A673 (cell line): ENCODE measurements at regions not wholly inside any gene's neighbourhood (a gene's known extent, or its start where the extent isn't known, plus 50 kb on each side); places are given as distances from the start of the nearest gene placed in this dataset.

Source experiments
- BruUV-seq: library from RNA; stranded (reverse); fragments of 400-500 nt; replicated peaks from 2 replicates; lab custom pipeline; 2021; lab: Mats Ljungman, UMichigan
- CTCF ChIA-PET: fragments of 300-600 bp; sonication (Branson Sonifier 250); formaldehyde crosslinking; loops from one replicate; lab custom pipeline; 2022; ENCODE audit warnings: antibody characterized with exemption; lab: Charles Lee
- POLR2A ChIA-PET: fragments of 300-600 bp; sonication (Branson Sonifier 250); formaldehyde crosslinking; loops from one replicate; lab custom pipeline; 2022; ENCODE audit warnings: antibody characterized with exemption; ENCODE audit not compliant: low non-redundant PET; lab: Charles Lee
- DNase-seq: peaks from one replicate; pipeline ENCODE4 v3.0.0-alpha.2; 2015; ENCODE audit warnings: low spot score
- H3K27ac ChIP-seq: fragments of 200-600 bp; sonication (generic); 2 replicates; pipeline ENCODE4 v1.5.1; 2016; ENCODE audit warnings: mixed run types, low read depth, mild to moderate bottlenecking, mixed read lengths, antibody characterized with exemption, low read length; ENCODE audit not compliant: poor library complexity, severe bottlenecking
- H3K27me3 ChIP-seq: fragments of 200-600 bp; sonication (generic); replicated peaks from 2 replicates; pipeline ENCODE4 v1.6.1; 2017; ENCODE audit warnings: mixed run types, low read depth, mild to moderate bottlenecking, mixed read lengths, antibody characterized with exemption, low read length; ENCODE audit not compliant: insufficient read depth, poor library complexity
- H3K36me3 ChIP-seq: fragments of 200-600 bp; sonication (generic); 2 replicates; pipeline ENCODE4 v1.6.1; 2016; ENCODE audit warnings: mixed run types, mild to moderate bottlenecking, mixed read lengths, antibody characterized with exemption, low read length; ENCODE audit not compliant: insufficient read depth, poor library complexity, severe bottlenecking
- H3K4me1 ChIP-seq: fragments of 200-600 bp; sonication (generic); 2 replicates; pipeline ENCODE4 v1.6.1; 2017; ENCODE audit warnings: mixed run types, mild to moderate bottlenecking, mixed read lengths, antibody characterized with exemption, low read length; ENCODE audit not compliant: insufficient read depth, poor library complexity, severe bottlenecking
- H3K4me3 ChIP-seq: fragments of 200-600 bp; sonication (generic); 2 replicates; pipeline ENCODE4 v1.5.1; 2016; ENCODE audit warnings: low read depth, mixed run types, mild to moderate bottlenecking, mixed read lengths, low read length; ENCODE audit not compliant: poor library complexity, severe bottlenecking
- H3K9me3 ChIP-seq: fragments of 200-600 bp; sonication (generic); 2 replicates; pipeline ENCODE4 v1.6.1; 2016; ENCODE audit warnings: mixed run types, low read depth, mild to moderate bottlenecking, mixed read lengths, antibody characterized with exemption, low read length; ENCODE audit not compliant: poor library complexity, severe bottlenecking
- CTCF ChIP-seq: fragments of 300-800, 200-600 bp; sonication (generic); conservative IDR thresholded peaks from 2 replicates; pipeline ENCODE4 v1.5.1; 2017; ENCODE audit warnings: low read depth, mild to moderate bottlenecking, antibody characterized with exemption, low read length, moderate library complexity, mixed read lengths
- EZH2 ChIP-seq: fragments of 200-600 bp; sonication (generic); IDR thresholded peaks from 2 replicates; pipeline ENCODE4 v1.6.1; 2017; ENCODE audit warnings: borderline replicate concordance, low read depth, mild to moderate bottlenecking, mixed read lengths, antibody characterized with exemption, low read length; ENCODE audit not compliant: poor library complexity, severe bottlenecking
- intact Hi-C: fragments of 100-400 bp; cut with micrococcal nuclease; formaldehyde crosslinking; loops from one replicate; pipeline ENCODE4 v1.10.0; 2022; ENCODE audit not compliant: unreplicated experiment

GRCh38 chr20:10951904-10952303, 278.1 kb upstream of the JAG1 start:
- Histone ChIP-seq H3K4me3 (no peak overlapping the region), H3K9me3 (no peaks in the 10 kb centered on the region), H3K4me1 (no peaks in the 10 kb centered on the region), H3K27ac (no peak overlapping the region), H3K36me3 (no peaks in the 10 kb centered on the region), H3K27me3 (no peaks in the 10 kb centered on the region)
- ChIA-PET CTCF (no interaction called here), POLR2A (no interaction called here)
- no peak for DNase-seq
- BruUV-seq: no TSS peak
- TF ChIP-seq EZH2: no peak
- no peak for TF ChIP-seq CTCF
- intact Hi-C loops: no loop called here

- Histone ChIP-seq H3K4me1 (no peaks in the 10 kb centered on the region), H3K9me3 (no peaks in the 10 kb centered on the region), H3K36me3 (no peaks in the 10 kb centered on the region), H3K27me3 (no peaks in the 10 kb centered on the region), H3K27ac (no peak overlapping the region), H3K4me3 (no peak overlapping the region)
- intact Hi-C loops: no loop called here
- TF ChIP-seq CTCF (no peak), EZH2 (no peak)
- DNase-seq: no peak
- no TSS peak for BruUV-seq
- POLR2A ChIA-PET: no interaction called here
- CTCF ChIA-PET: no interaction called here
Measured at GRCh38 chr20:10953437-10953836, 279.6 kb upstream of the JAG1 start.

GRCh38 chr20:10954137-10954840, 280.5 kb upstream of the JAG1 start:
- POLR2A ChIA-PET: no interaction called here
- no peaks in the 10 kb centered on the region for H3K4me1 ChIP-seq
- H3K9me3 ChIP-seq: no peaks in the 10 kb centered on the region
- no peak for DNase-seq
- CTCF ChIA-PET: no interaction called here
- H3K27me3 ChIP-seq: no peaks in the 10 kb centered on the region
- intact Hi-C loops: no loop called here
- H3K4me3 ChIP-seq: no peak overlapping the region
- no peaks in the 10 kb centered on the region for H3K36me3 ChIP-seq
- H3K27ac ChIP-seq: no peak overlapping the region
- TF ChIP-seq EZH2 (no peak), CTCF (no peak)
- BruUV-seq: no TSS peak
